ENCODE measurements at regions not wholly inside any gene's neighbourhood (a gene's known extent, or its start where the extent isn't known, plus 50 kb on each side); places are given as distances from the start of the nearest gene placed in this dataset.

DNA sequence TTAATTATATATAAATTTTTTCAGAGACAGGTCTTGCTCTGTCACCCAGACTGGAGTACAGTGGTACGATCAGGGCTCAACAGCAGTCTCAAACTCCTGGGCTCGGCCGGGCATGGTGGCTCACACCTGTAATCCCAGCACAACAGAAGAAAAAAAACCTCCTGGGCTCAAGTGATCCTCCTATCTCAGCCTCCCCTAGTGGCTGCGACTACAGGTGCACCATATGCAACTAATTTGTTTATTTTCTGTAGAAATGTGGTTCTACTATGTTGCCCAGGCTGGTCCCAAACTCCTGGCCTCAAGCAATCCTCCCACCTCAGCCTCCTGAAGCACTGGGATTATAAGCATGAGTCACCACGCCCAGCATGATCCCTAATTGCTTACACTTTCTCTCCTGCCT is 56.1 kb upstream of the SLC35C1 start:
- TF ChIP-seq, protein P1, sequence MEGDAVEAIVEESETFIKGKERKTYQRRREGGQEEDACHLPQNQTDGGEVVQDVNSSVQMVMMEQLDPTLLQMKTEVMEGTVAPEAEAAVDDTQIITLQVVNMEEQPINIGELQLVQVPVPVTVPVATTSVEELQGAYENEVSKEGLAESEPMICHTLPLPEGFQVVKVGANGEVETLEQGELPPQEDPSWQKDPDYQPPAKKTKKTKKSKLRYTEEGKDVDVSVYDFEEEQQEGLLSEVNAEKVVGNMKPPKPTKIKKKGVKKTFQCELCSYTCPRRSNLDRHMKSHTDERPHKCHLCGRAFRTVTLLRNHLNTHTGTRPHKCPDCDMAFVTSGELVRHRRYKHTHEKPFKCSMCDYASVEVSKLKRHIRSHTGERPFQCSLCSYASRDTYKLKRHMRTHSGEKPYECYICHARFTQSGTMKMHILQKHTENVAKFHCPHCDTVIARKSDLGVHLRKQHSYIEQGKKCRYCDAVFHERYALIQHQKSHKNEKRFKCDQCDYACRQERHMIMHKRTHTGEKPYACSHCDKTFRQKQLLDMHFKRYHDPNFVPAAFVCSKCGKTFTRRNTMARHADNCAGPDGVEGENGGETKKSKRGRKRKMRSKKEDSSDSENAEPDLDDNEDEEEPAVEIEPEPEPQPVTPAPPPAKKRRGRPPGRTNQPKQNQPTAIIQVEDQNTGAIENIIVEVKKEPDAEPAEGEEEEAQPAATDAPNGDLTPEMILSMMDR (IDR thresholded peaks at IDR 0.05; ENCODE audit: unreplicated experiment): no peak
- no peaks in the 10 kb centered on the region for H3K9me3 Mint-ChIP-seq (ENCODE audit: low read depth)
- H3K4me1 Mint-ChIP-seq (ENCODE audit: low read depth): no peaks in the 10 kb centered on the region

GRCh38 chr11:45745065-45745811 is 59.7 kb upstream of the SLC35C1 start:
- H3K27ac Mint-ChIP-seq: no peak overlapping the region

More for the DNA sequence above, 56.1 kb upstream of the SLC35C1 start:
- Mint-ChIP-seq H3K27ac (no peak overlapping the region), H3K4me3 (ENCODE audit: low read depth) (no peak overlapping the region), H3K27me3 (peaks cover 33% of the 10 kb centered on the region), H3K36me3 (ENCODE audit: insufficient read depth) (no peaks in the 10 kb centered on the region)
- DNase-seq (ENCODE audit: low spot score, unreplicated experiment): no peak

DNA sequence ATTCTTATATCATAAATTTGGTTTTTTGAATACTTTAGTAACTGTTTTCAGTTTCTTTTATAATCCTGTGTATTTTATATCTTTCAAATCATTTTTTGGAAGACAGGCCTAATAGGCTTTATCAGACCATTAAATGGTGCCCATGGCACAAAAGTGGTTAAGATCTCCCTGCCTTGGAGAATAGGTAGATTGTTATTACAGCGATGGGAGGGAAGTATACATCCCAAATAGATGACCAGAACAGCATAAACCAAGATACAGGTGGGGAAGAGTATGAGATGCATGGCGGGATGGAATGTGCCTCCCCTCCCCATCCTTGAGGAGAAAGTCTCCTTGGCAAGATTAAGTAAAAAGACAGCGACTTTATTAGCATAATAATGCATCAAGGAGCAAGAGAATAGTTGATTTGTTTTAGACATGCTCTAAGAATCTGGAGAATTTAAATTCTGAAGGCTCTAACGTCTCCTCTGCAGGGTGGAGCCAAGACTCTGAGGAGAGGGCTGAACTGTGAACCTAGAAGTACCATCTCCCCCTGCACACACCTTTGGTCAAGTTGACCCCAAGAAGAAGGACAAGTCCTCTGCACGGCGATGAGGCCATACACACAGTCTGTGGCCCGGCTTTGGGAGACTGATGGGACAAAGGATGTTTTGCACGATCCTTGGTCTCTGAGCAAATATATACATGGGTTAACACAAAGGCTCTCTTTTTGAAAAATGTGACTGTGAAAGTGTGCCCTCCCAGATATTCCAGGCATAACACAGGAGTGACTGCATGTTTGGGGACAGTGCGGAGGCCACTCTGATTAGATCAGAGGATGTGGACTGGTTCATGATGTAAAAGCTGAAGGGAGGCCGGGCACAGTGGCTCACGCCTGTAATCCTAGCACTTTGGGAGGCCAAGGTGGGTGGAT is 61.1 kb upstream of the SLC35C1 start:
- TF ChIP-seq, protein P1 (IDR thresholded peaks at IDR 0.05; ENCODE audit: unreplicated experiment): no peak
- peaks cover 12% of the 10 kb centered on the region for H3K27me3 Mint-ChIP-seq
- H3K36me3 Mint-ChIP-seq (ENCODE audit: insufficient read depth): peaks cover 1% of the 10 kb centered on the region
- H3K9me3 Mint-ChIP-seq (ENCODE audit: low read depth): peaks cover 2% of the 10 kb centered on the region
- DNase-seq (ENCODE audit: low spot score, unreplicated experiment): no peak
- no peak overlapping the region for H3K4me3 Mint-ChIP-seq (ENCODE audit: low read depth)
- H3K27ac Mint-ChIP-seq: no peak overlapping the region
- H3K4me1 Mint-ChIP-seq (ENCODE audit: low read depth): peaks cover 4% of the 10 kb centered on the region

More at GRCh38 chr11:45745065-45745811, 59.7 kb upstream of the SLC35C1 start:
- H3K27me3 Mint-ChIP-seq: peaks cover 23% of the 10 kb centered on the region
- no peak overlapping the region for H3K4me3 Mint-ChIP-seq (ENCODE audit: low read depth)
- TF ChIP-seq, protein P1 (IDR thresholded peaks at IDR 0.05; ENCODE audit: unreplicated experiment): no peak
- no peak for DNase-seq (ENCODE audit: low spot score, unreplicated experiment)
- H3K9me3 Mint-ChIP-seq (ENCODE audit: low read depth): no peaks in the 10 kb centered on the region
- H3K36me3 Mint-ChIP-seq (ENCODE audit: insufficient read depth): no peaks in the 10 kb centered on the region
- peaks cover 4% of the 10 kb centered on the region for H3K4me1 Mint-ChIP-seq (ENCODE audit: low read depth)

- Mint-ChIP-seq H3K27me3 (peaks cover 12% of the 10 kb centered on the region), H3K4me1 (ENCODE audit: low read depth) (peaks cover 4% of the 10 kb centered on the region), H3K36me3 (ENCODE audit: insufficient read depth) (peaks cover 1% of the 10 kb centered on the region), H3K9me3 (ENCODE audit: low read depth) (peaks cover 7% of the 10 kb centered on the region), H3K27ac (no peak overlapping the region), H3K4me3 (ENCODE audit: low read depth) (no peak overlapping the region)
- TF ChIP-seq, protein P1 (IDR thresholded peaks at IDR 0.05; ENCODE audit: unreplicated experiment): no peak
- no peak for DNase-seq (ENCODE audit: low spot score, unreplicated experiment)
Measured at GRCh38 chr11:45741582-45741981, 63.4 kb upstream of the SLC35C1 start.

DNA sequence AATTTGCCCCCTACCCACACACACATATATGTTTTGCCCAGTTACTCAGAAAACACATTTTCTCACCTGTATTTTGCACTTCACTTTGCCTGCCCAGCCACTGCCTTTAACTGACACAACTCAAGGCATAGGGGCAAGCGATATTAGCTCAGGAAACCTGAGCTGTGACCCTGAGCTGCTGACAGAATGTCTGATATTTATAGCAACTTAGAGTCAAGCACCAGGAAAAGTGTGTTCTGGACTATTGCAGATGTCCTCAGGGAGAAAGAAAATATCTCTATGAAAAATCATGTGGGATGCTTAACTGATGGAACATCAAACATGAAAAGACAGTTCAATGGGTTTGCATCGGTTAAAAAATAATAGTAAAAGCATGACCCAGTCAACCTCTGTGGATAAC is 63.9 kb upstream of the SLC35C1 start:
- H3K4me1 Mint-ChIP-seq (ENCODE audit: low read depth): peaks cover 4% of the 10 kb centered on the region
- DNase-seq (ENCODE audit: low spot score, unreplicated experiment): no peak
- TF ChIP-seq, protein P1 (IDR thresholded peaks at IDR 0.05; ENCODE audit: unreplicated experiment): no peak
- H3K27ac Mint-ChIP-seq: no peak overlapping the region
- peaks cover 12% of the 10 kb centered on the region for H3K27me3 Mint-ChIP-seq
- H3K4me3 Mint-ChIP-seq (ENCODE audit: low read depth): no peak overlapping the region
- H3K36me3 Mint-ChIP-seq (ENCODE audit: insufficient read depth): peaks cover 1% of the 10 kb centered on the region
- peaks cover 7% of the 10 kb centered on the region for H3K9me3 Mint-ChIP-seq (ENCODE audit: low read depth)

All from progenitor cell of endocrine pancreas (in vitro differentiated cells).